ENCODE measurements at regions not wholly inside any gene's neighbourhood (a gene's known extent, or its start where the extent isn't known, plus 50 kb on each side); places are given as distances from the start of the nearest gene placed in this dataset.
"Not testable (repeated sequence)": the region's sequence is repeated elsewhere in the genome, so short reads cannot be mapped to it uniquely, and the experiment has no call there.

DNA sequence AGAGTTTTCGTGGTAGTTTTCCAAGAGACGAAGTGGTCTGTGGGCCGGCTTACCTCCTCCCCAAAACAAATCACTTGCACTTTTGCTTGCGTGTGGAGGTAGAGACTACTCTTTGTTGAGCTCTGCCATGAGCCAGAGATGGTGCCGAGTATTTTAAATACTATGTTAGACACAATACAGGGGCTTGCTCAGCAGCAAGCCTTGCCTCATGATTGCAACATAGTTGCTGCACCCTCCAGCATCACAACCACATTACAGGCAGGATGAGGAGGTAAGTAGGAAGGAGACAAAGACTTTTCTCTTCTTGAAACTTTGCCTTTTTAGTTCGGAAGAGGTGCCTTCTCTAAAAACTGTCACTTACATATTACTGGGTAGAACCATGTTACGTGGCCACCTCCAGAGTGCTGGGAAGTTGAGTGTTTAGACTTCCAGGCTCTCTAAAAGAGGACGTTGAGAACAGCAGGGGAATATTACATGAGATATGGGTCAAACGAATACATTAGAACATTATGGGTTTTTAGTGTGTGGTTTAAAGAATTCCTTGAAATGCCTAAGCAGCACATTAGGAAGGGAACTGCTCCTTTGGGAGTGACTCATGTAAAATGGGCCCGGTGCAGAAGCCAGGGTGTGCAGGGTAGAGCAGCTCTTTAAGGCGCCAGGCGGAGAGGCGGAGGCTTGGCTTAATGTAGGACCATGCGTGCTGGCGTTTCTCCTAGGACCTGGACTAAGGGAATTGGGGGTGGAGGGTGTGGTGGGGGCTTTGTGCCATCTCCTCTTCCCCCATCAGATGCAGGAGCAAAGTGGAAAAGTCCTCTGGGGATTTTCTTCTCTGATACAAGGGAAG lies 110.6 kb upstream of the PRMT8 start:
- no peak for FAIRE-seq
- TF ChIP-seq, protein P1, sequence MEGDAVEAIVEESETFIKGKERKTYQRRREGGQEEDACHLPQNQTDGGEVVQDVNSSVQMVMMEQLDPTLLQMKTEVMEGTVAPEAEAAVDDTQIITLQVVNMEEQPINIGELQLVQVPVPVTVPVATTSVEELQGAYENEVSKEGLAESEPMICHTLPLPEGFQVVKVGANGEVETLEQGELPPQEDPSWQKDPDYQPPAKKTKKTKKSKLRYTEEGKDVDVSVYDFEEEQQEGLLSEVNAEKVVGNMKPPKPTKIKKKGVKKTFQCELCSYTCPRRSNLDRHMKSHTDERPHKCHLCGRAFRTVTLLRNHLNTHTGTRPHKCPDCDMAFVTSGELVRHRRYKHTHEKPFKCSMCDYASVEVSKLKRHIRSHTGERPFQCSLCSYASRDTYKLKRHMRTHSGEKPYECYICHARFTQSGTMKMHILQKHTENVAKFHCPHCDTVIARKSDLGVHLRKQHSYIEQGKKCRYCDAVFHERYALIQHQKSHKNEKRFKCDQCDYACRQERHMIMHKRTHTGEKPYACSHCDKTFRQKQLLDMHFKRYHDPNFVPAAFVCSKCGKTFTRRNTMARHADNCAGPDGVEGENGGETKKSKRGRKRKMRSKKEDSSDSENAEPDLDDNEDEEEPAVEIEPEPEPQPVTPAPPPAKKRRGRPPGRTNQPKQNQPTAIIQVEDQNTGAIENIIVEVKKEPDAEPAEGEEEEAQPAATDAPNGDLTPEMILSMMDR (IDR thresholded peaks at IDR 0.05; ENCODE audit: insufficient read depth, missing control alignments): no peak
- no peak for DNase-seq (ENCODE audit: insufficient read length, low spot score)

DNA sequence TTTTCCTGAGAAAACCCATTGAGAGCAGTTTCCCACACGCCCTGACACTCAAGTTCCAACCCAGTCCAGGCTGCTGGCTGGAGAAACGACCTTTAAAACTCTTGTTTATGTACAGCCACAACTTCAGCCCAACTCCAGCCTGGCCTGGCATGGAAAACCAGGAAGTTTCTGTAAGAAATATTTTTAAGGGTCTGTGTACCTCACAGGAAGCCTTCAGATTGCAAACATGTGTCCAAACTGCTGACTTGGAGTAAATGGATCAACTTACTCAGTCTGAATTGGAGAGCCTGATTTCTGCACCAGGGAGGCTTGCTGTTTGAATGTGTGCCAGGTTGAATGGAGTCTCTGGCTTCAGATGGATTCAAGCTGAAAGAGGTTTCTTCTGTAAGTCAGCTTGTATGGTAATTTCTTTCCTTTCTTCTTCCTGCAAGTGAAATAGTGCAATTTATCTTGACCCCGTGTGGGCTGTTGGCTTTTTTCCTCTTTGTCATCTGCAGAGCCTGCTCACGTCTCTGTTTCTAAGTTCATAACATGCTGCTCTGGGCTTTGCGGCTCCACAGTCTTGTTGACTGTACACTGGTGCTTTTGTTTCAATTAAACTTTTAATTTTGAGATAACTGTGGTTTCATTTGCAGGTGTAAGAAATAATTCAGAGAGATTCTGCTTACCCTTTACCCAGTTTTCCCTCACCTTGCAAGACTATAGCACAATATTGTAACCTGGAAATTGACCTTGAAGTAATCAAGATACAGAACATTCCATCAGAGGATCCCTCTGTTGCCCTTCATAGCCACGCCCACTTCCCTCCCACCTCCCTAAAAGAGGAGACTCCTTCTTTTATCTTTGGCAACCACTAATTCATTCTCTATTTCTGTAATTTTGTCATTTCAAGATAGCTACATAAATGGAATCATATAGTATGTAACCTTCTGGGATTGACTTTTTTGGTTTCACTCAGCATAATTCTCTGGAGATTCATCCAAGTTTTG lies 109.7 kb upstream of the PRMT8 start:
- DNase-seq (ENCODE audit: insufficient read length, low spot score): no peak
- no peak for FAIRE-seq
- TF ChIP-seq, protein P1 (IDR thresholded peaks at IDR 0.05; ENCODE audit: insufficient read depth, missing control alignments): no peak

DNA sequence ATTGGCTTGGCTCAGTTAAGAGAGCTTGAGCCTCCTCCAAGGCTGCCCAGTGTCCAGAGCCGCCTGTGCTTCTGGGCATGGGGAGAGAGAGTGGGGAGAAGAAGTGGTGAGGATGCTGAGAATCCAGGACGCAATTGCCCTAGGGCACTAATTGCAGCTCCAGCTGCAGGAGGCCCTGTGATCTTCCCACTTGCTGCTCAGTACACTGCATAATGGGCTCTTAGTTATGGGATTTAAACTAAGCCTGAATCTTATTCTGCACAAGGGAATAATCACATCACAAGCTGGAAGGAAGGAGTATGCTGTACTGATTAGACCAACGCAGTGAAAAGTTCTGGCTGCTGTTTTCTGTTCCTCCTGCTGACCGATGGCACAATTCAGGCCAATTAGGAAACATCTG lies 101.0 kb upstream of the PRMT8 start:
- DNase-seq (ENCODE audit: insufficient read length, low spot score): no peak
- no peak for FAIRE-seq
- TF ChIP-seq, protein P1 (IDR thresholded peaks at IDR 0.05; ENCODE audit: insufficient read depth, missing control alignments): no peak

DNA sequence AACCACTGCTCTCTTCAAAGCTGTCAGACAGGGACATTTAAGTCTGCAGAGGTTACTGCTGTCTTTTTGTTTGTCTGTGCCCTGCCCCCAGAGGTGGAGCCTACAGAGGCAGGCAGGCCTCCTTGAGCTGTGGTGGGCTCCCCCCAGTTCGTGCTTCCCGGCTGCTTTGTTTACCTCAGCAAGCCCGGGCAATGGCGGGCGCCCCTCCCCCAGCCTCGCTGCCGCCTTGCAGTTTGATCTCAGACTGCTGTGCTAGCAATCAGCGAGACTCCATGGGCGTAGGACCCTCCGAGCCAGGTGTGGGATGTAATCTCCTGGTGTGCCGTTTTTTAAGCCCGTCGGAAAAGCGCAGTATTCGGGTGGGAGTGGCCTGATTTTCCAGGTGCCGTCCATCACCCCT lies 93.4 kb upstream of the PRMT8 start:
- FAIRE-seq; DNase-seq (ENCODE audit: insufficient read length, low spot score): not testable (repeated sequence)

DNA sequence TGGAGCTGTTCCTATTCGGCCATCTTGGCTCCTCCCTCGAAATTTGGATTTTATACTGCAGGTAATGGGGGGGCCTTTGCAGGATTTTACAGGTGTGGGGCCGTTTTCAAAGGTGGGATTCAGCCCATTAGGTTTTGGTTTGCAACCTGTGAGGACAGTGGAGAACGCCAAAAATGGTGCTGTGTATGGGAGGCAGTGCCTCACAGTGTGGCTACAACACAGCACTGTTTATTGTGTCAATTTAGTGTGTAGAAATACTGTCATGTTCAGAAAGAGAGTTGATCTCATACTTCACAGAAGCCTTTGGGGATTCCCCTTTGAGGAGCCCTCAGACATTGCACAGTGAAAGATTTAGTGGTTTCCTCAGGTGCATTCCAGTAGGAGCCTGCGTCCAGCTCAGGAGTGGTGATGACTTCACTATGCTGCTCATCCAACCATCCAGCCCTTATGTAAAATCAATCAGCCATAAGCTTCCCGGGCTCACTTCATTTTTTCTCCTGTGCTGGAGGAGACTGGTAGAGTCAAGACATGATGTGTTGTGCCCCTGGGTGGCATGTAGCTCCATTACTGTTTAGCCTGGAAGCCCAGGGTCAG lies 92.7 kb upstream of the PRMT8 start:
- FAIRE-seq: no peak
- no peak for DNase-seq (ENCODE audit: insufficient read length, low spot score)
- TF ChIP-seq, protein P1 (IDR thresholded peaks at IDR 0.05; ENCODE audit: insufficient read depth, missing control alignments): no peak

DNA sequence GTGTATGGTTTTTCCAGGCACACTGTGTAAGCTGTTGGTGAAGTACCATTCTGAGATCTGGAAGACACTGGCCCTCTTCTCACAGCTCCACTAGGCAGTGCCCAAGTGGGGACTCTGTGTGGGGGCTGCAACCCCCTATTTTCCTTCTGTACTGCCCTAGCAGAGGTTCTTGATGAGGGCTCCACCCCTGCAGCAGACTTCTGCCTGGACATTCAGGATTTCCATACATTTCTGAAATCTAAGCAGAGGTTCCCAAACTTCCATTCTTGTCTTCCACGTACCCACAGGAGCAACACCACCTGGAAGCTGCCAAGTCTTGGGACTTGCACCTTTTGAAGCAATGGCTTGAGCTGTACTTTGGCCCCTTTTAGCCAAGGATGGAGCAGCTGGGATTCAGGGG lies 85.2 kb upstream of the PRMT8 start:
- DNase-seq (ENCODE audit: insufficient read length, low spot score): no peak
- FAIRE-seq: no peak
- TF ChIP-seq, protein P1 (IDR thresholded peaks at IDR 0.05; ENCODE audit: insufficient read depth, missing control alignments): no peak

DNA sequence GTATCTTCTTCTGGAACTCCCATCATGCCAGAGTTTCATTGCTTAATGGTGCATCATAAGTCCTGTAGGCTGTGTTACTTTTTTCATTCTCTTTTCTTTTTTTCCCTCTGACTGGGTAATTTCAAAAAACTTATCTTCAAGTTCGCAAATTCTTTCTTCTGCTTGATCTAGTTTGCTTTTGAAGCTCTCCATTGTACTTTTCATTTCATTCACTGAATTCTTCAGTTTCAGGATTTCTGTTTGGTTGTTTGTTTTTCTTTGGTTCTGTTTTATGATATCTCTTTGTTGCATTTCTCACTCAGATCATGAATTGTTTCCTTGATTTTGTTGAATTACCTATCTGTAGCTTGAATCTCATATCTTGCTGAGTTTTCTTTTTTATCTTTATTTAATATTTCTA lies 83.3 kb upstream of the PRMT8 start:
- DNase-seq (ENCODE audit: insufficient read length, low spot score): no peak
- TF ChIP-seq, protein P1 (IDR thresholded peaks at IDR 0.05; ENCODE audit: insufficient read depth, missing control alignments): no peak
- no peak for FAIRE-seq

Data from D721Med (cell line).